Activated T-cell treated with anti-CD3 and anti-CD28 coated beads, Interleukin-2, amount 50 U/mL, for 72 hours (primary cell): ENCODE measurements at regions not wholly inside any gene's neighbourhood (a gene's known extent, or its start where the extent isn't known, plus 50 kb on each side); places are given as distances from the start of the nearest gene placed in this dataset.
A peak's percentile ranks its signal among the peaks of the same experiment; 100 is the strongest.

Source experiments
- ATAC-seq, 2 donors: fragments of 150-1000 bp; cut with Tn5 transposase; replicated peaks in 1 of 2; 2 replicates each; pipeline ENCODE4 v1.10.0; 2021; ENCODE audit warnings: moderate library complexity in 2 of 2, mild to moderate bottlenecking in 1 of 2
- DNase-seq, 2 donors: peaks; one replicate each; pipeline ENCODE4 v3.0.0; 2021 to 2022; ENCODE audit warnings: mixed read lengths in 1 of 2
- H3K27ac Mint-ChIP-seq: one replicate; pipeline ENCODE4 v1.8.0; 2022; ENCODE audit warnings: mild to moderate bottlenecking, moderate library complexity, mixed read lengths
- H3K27me3 Mint-ChIP-seq: one replicate; pipeline ENCODE4 v1.8.0; 2022; ENCODE audit warnings: low read depth, mixed read lengths
- H3K36me3 Mint-ChIP-seq, 2 donors: one replicate each; pipeline ENCODE4 v1.8.0; 2022; ENCODE audit warnings: mixed read lengths in 2 of 2, mild to moderate bottlenecking in 1 of 2; ENCODE audit not compliant: insufficient read depth in 2 of 2
- H3K4me1 Mint-ChIP-seq: one replicate; pipeline ENCODE4 v1.8.0; 2022; ENCODE audit warnings: low read depth, mixed read lengths
- H3K4me3 Mint-ChIP-seq, 2 donors: one replicate each; pipeline ENCODE4 v1.8.0; 2022; ENCODE audit warnings: mild to moderate bottlenecking in 2 of 2, mixed read lengths in 2 of 2, moderate library complexity in 2 of 2
- H3K9me3 Mint-ChIP-seq, 2 donors: one replicate each; pipeline ENCODE4 v1.8.0; 2022; ENCODE audit warnings: mixed read lengths in 2 of 2

GRCh38 chr3:70770650-70771049 lies 458.2 kb upstream of the MDFIC2 start:
- no peak for DNase-seq
- ATAC-seq, result no peak
- H3K9me3 Mint-ChIP-seq, result peaks cover 0 to 2% of the 10 kb centered on the region in 2 donors
- H3K4me3 Mint-ChIP-seq, result no peak overlapping the region
- H3K4me1 Mint-ChIP-seq, result peaks cover 18% of the 10 kb centered on the region
- H3K36me3 Mint-ChIP-seq, result no peaks in the 10 kb centered on the region
- no peak overlapping the region for H3K27ac Mint-ChIP-seq
- H3K27me3 Mint-ChIP-seq, result peaks cover 56% of the 10 kb centered on the region

- no peak overlapping the region for H3K4me3 Mint-ChIP-seq
- H3K27me3 Mint-ChIP-seq, result peaks cover 49% of the 10 kb centered on the region
- no peaks in the 10 kb centered on the region for H3K9me3 Mint-ChIP-seq
- DNase-seq (no peak), ATAC-seq (no peak)
- H3K4me1 Mint-ChIP-seq, result peaks cover 8% of the 10 kb centered on the region
- H3K27ac Mint-ChIP-seq, result no peak overlapping the region
- no peaks in the 10 kb centered on the region for H3K36me3 Mint-ChIP-seq
Measured at GRCh38 chr3:70766301-70766700, 453.9 kb upstream of the MDFIC2 start.

GRCh38 chr3:70763894-70764293 lies 451.5 kb upstream of the MDFIC2 start:
- DNase-seq (no peak), ATAC-seq (peak in 1 of 2 donors; percentile 21)
- H3K4me3 Mint-ChIP-seq, result no peak overlapping the region
- H3K4me1 Mint-ChIP-seq, result no peaks in the 10 kb centered on the region
- H3K9me3 Mint-ChIP-seq, result no peaks in the 10 kb centered on the region
- H3K27me3 Mint-ChIP-seq, result peaks cover 25% of the 10 kb centered on the region
- H3K27ac Mint-ChIP-seq, result no peak overlapping the region
- no peaks in the 10 kb centered on the region for H3K36me3 Mint-ChIP-seq

- Mint-ChIP-seq H3K27me3 (peaks cover 15% of the 10 kb centered on the region), H3K9me3 (no peaks in the 10 kb centered on the region), H3K27ac (no peak overlapping the region), H3K36me3 (no peaks in the 10 kb centered on the region), H3K4me1 (no peaks in the 10 kb centered on the region), H3K4me3 (no peak overlapping the region)
- no peak for DNase-seq
- no peak for ATAC-seq
Measured at GRCh38 chr3:70757658-70758057, 445.2 kb upstream of the MDFIC2 start.

- DNase-seq, result no peak
- no peak overlapping the region for H3K4me3 Mint-ChIP-seq
- H3K36me3 Mint-ChIP-seq, result no peaks in the 10 kb centered on the region
- H3K9me3 Mint-ChIP-seq, result no peaks in the 10 kb centered on the region
- no peaks in the 10 kb centered on the region for H3K4me1 Mint-ChIP-seq
- no peak for ATAC-seq
- H3K27ac Mint-ChIP-seq, result no peak overlapping the region
- H3K27me3 Mint-ChIP-seq, result peaks cover 34% of the 10 kb centered on the region
Measured at GRCh38 chr3:70755526-70755925, 443.1 kb upstream of the MDFIC2 start.

GRCh38 chr3:70754314-70754713 lies 441.9 kb upstream of the MDFIC2 start:
- H3K27me3 Mint-ChIP-seq, result peaks cover 44% of the 10 kb centered on the region
- no peaks in the 10 kb centered on the region for H3K9me3 Mint-ChIP-seq
- no peaks in the 10 kb centered on the region for H3K4me1 Mint-ChIP-seq
- no peak overlapping the region for H3K27ac Mint-ChIP-seq
- no peak overlapping the region for H3K4me3 Mint-ChIP-seq
- no peak for ATAC-seq
- no peak for DNase-seq
- no peaks in the 10 kb centered on the region for H3K36me3 Mint-ChIP-seq

GRCh38 chr3:70753572-70753971 lies 441.1 kb upstream of the MDFIC2 start:
- DNase-seq (no peak), ATAC-seq (no peak)
- Mint-ChIP-seq H3K36me3 (no peaks in the 10 kb centered on the region), H3K4me3 (no peak overlapping the region), H3K27ac (no peak overlapping the region), H3K4me1 (no peaks in the 10 kb centered on the region), H3K27me3 (peaks cover 51% of the 10 kb centered on the region), H3K9me3 (no peaks in the 10 kb centered on the region)

GRCh38 chr3:70752051-70752450 lies 439.6 kb upstream of the MDFIC2 start:
- Mint-ChIP-seq H3K9me3 (no peaks in the 10 kb centered on the region), H3K27ac (no peak overlapping the region), H3K27me3 (peaks cover 53% of the 10 kb centered on the region), H3K4me3 (no peak overlapping the region), H3K36me3 (no peaks in the 10 kb centered on the region), H3K4me1 (no peaks in the 10 kb centered on the region)
- DNase-seq, result no peak
- no peak for ATAC-seq

GRCh38 chr3:70749122-70749521 lies 436.7 kb upstream of the MDFIC2 start:
- no peak overlapping the region for H3K27ac Mint-ChIP-seq
- no peaks in the 10 kb centered on the region for H3K4me1 Mint-ChIP-seq
- no peak overlapping the region for H3K4me3 Mint-ChIP-seq
- H3K36me3 Mint-ChIP-seq, result no peaks in the 10 kb centered on the region
- no peaks in the 10 kb centered on the region for H3K9me3 Mint-ChIP-seq
- H3K27me3 Mint-ChIP-seq, result peaks cover 50% of the 10 kb centered on the region
- no peak for DNase-seq
- ATAC-seq, result no peak

- no peak overlapping the region for H3K27ac Mint-ChIP-seq
- DNase-seq, result no peak
- no peak for ATAC-seq
- no peaks in the 10 kb centered on the region for H3K4me1 Mint-ChIP-seq
- no peaks in the 10 kb centered on the region for H3K9me3 Mint-ChIP-seq
- H3K36me3 Mint-ChIP-seq, result no peaks in the 10 kb centered on the region
- peaks cover 48% of the 10 kb centered on the region for H3K27me3 Mint-ChIP-seq
- no peak overlapping the region for H3K4me3 Mint-ChIP-seq
Measured at GRCh38 chr3:70748593-70748992, 436.2 kb upstream of the MDFIC2 start.

GRCh38 chr3:70747847-70748246 lies 435.4 kb upstream of the MDFIC2 start:
- ATAC-seq (no peak), DNase-seq (no peak)
- Mint-ChIP-seq H3K4me1 (no peaks in the 10 kb centered on the region), H3K9me3 (no peaks in the 10 kb centered on the region), H3K27me3 (peaks cover 45% of the 10 kb centered on the region), H3K4me3 (no peak overlapping the region), H3K27ac (no peak overlapping the region), H3K36me3 (no peaks in the 10 kb centered on the region)

- H3K36me3 Mint-ChIP-seq, result no peaks in the 10 kb centered on the region
- H3K4me1 Mint-ChIP-seq, result no peaks in the 10 kb centered on the region
- ATAC-seq (no peak), DNase-seq (no peak)
- no peaks in the 10 kb centered on the region for H3K9me3 Mint-ChIP-seq
- H3K27ac Mint-ChIP-seq, result no peak overlapping the region
- no peak overlapping the region for H3K4me3 Mint-ChIP-seq
- H3K27me3 Mint-ChIP-seq, result peaks cover 22% of the 10 kb centered on the region
Measured at GRCh38 chr3:70744536-70744935, 432.1 kb upstream of the MDFIC2 start.

- no peaks in the 10 kb centered on the region for H3K9me3 Mint-ChIP-seq
- H3K4me3 Mint-ChIP-seq, result no peak overlapping the region
- ATAC-seq (no peak), DNase-seq (no peak)
- H3K4me1 Mint-ChIP-seq, result no peaks in the 10 kb centered on the region
- H3K27me3 Mint-ChIP-seq, result peaks cover 14% of the 10 kb centered on the region
- H3K36me3 Mint-ChIP-seq, result no peaks in the 10 kb centered on the region
- H3K27ac Mint-ChIP-seq, result no peak overlapping the region
Measured at GRCh38 chr3:70743754-70744153, 431.3 kb upstream of the MDFIC2 start.

GRCh38 chr3:70742081-70742480 lies 429.6 kb upstream of the MDFIC2 start:
- ATAC-seq (no peak), DNase-seq (no peak)
- Mint-ChIP-seq H3K9me3 (no peaks in the 10 kb centered on the region), H3K27ac (no peak overlapping the region), H3K4me1 (no peaks in the 10 kb centered on the region), H3K4me3 (no peak overlapping the region), H3K27me3 (peaks cover 10% of the 10 kb centered on the region), H3K36me3 (no peaks in the 10 kb centered on the region)
